Skeletal muscle satellite cell (primary cell): ENCODE measurements at regions not wholly inside any gene's neighbourhood (a gene's known extent, or its start where the extent isn't known, plus 50 kb on each side); places are given as distances from the start of the nearest gene placed in this dataset.
A peak's percentile ranks its signal among the peaks of the same experiment; 100 is the strongest.
"Not testable (repeated sequence)": the region's sequence is repeated elsewhere in the genome, so short reads cannot be mapped to it uniquely, and the experiment has no call there.

Experiments used
- H3K27me3 ChIP-seq: 2 replicates; pipeline ENCODE4 v1.7.0; 2013; ENCODE audit warnings: low read length; ENCODE audit not compliant: control insufficient read depth, insufficient read depth
- H3K36me3 ChIP-seq: 2 replicates; pipeline ENCODE4 v1.7.0; 2013; ENCODE audit warnings: mild to moderate bottlenecking, control low read depth, low read length; ENCODE audit not compliant: insufficient read depth
- H3K4me1 ChIP-seq: 2 replicates; pipeline ENCODE4 v1.7.0; 2013; ENCODE audit warnings: low read length; ENCODE audit not compliant: control insufficient read depth, insufficient read depth
- H3K4me2 ChIP-seq: 2 replicates; pipeline ENCODE4 v1.7.0; 2013; ENCODE audit warnings: mild to moderate bottlenecking, low read length
- H3K4me3 ChIP-seq: 2 replicates; pipeline ENCODE4 v1.7.0; 2013; ENCODE audit warnings: low read length
- H3K9ac ChIP-seq: 2 replicates; pipeline ENCODE4 v1.7.0; 2013; ENCODE audit warnings: mild to moderate bottlenecking, low read depth, low read length, moderate library complexity
- H3K9me3 ChIP-seq: replicated peaks from 2 replicates; pipeline ENCODE4 v1.7.0; 2013; ENCODE audit warnings: mild to moderate bottlenecking, control low read depth, low read length

DNA sequence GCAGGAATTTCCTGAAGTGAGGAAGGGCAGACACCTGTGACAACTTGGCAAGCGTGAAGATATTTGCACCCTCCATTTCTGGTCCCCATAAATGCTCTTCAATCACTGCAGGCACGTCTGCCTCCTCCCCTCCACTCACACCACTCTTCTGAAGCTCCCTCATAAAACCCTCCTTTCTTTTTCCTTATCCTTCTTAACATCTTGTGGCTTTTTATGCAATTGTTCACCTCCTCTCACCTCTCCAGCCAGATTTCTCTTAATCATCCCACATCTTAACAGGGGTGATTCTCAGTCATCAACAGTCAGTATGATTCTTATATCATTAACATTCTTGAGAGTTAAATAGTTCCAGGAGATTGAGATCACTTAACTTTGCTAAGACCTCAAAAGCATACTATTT lies 277.4 kb downstream of the SPRY1 start:
- no peak overlapping the region for H3K4me2 ChIP-seq
- H3K27me3 ChIP-seq = no peaks in the 10 kb centered on the region
- no peaks in the 10 kb centered on the region for H3K36me3 ChIP-seq
- H3K9ac ChIP-seq = no peak overlapping the region
- peaks cover 13% of the 10 kb centered on the region for H3K4me1 ChIP-seq
- no peaks in the 10 kb centered on the region for H3K9me3 ChIP-seq
- no peak overlapping the region for H3K4me3 ChIP-seq

- Histone ChIP-seq H3K4me2 (no peak overlapping the region), H3K4me1 (peaks cover 13% of the 10 kb centered on the region), H3K4me3 (no peak overlapping the region), H3K27me3 (no peaks in the 10 kb centered on the region), H3K36me3 (no peaks in the 10 kb centered on the region), H3K9me3 (no peaks in the 10 kb centered on the region), H3K9ac (no peak overlapping the region)
These were observed 278.3 kb downstream of the SPRY1 start for GRCh38 chr4:123674762-123675465.

GRCh38 chr4:123675567-123675966 lies 279.0 kb downstream of the SPRY1 start:
- no peaks in the 10 kb centered on the region for H3K36me3 ChIP-seq
- peaks cover 13% of the 10 kb centered on the region for H3K4me1 ChIP-seq
- no peaks in the 10 kb centered on the region for H3K27me3 ChIP-seq
- no peak overlapping the region for H3K9ac ChIP-seq
- H3K4me2 ChIP-seq = no peak overlapping the region
- H3K9me3 ChIP-seq = no peaks in the 10 kb centered on the region
- no peak overlapping the region for H3K4me3 ChIP-seq

GRCh38 chr4:123676071-123676889 lies 279.7 kb downstream of the SPRY1 start:
- H3K4me2 ChIP-seq = no peak overlapping the region
- H3K9me3 ChIP-seq = no peaks in the 10 kb centered on the region
- H3K4me1 ChIP-seq = peaks cover 13% of the 10 kb centered on the region
- no peak overlapping the region for H3K4me3 ChIP-seq
- H3K27me3 ChIP-seq = no peaks in the 10 kb centered on the region
- no peaks in the 10 kb centered on the region for H3K36me3 ChIP-seq
- no peak overlapping the region for H3K9ac ChIP-seq

GRCh38 chr4:123676890-123677229 lies 280.3 kb downstream of the SPRY1 start:
- H3K4me2 ChIP-seq = no peak overlapping the region
- H3K9ac ChIP-seq = no peak overlapping the region
- H3K4me1 ChIP-seq = peaks cover 13% of the 10 kb centered on the region
- no peak overlapping the region for H3K4me3 ChIP-seq
- no peaks in the 10 kb centered on the region for H3K9me3 ChIP-seq
- H3K36me3 ChIP-seq = no peaks in the 10 kb centered on the region
- no peaks in the 10 kb centered on the region for H3K27me3 ChIP-seq

DNA sequence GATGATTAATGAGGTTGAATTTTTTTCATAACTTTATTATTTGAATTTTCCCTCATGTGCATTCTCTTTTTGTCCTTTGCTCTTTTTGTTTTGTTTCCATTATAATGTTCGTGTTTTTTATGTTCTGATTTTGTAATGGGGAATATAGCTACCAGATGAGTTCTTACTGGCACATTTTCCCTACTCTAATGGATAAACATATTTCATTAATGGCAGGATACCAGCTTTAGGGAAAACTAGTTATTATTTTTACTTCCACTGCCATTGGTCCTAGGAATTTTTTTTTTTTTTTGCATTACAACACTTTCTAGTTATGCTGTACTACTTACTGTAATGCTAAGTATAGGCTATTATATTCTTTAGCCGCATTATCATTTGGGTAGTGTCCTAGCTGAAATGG lies 286.3 kb downstream of the SPRY1 start:
- no peak overlapping the region for H3K4me3 ChIP-seq
- H3K36me3 ChIP-seq = no peaks in the 10 kb centered on the region
- no peaks in the 10 kb centered on the region for H3K9me3 ChIP-seq
- H3K4me1 ChIP-seq = no peaks in the 10 kb centered on the region
- no peak overlapping the region for H3K9ac ChIP-seq
- no peak overlapping the region for H3K4me2 ChIP-seq
- no peaks in the 10 kb centered on the region for H3K27me3 ChIP-seq

GRCh38 chr4:123684937-123685336 lies 288.3 kb downstream of the SPRY1 start:
- H3K9ac ChIP-seq, H3K4me3 ChIP-seq, H3K4me1 ChIP-seq, H3K36me3 ChIP-seq, H3K9me3 ChIP-seq, H3K4me2 ChIP-seq, H3K27me3 ChIP-seq: not testable (repeated sequence)

DNA sequence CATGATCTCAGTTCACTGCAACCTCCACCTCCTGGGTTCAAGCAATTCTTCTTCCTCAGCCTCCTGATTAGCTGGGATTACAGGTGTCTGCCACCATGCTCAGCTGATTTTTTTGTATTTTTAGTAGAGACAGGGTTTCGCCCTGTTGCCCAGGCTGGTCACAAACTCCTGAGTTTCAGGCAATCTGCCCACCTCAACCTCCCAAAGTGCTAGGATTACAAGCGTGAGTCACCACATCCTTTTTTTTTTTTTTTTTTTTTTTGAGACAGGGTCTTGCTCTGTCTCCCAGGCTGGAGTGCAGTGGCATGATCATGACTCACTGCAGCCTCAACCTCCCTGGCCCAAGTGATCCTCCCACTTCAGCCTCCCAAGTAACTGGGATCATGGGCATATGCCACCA lies 298.9 kb downstream of the SPRY1 start:
- not testable (repeated sequence) for H3K4me2 ChIP-seq, H3K9me3 ChIP-seq, H3K36me3 ChIP-seq, H3K9ac ChIP-seq, H3K4me3 ChIP-seq, H3K27me3 ChIP-seq
- H3K4me1 ChIP-seq = peaks cover 11% of the 10 kb centered on the region

DNA sequence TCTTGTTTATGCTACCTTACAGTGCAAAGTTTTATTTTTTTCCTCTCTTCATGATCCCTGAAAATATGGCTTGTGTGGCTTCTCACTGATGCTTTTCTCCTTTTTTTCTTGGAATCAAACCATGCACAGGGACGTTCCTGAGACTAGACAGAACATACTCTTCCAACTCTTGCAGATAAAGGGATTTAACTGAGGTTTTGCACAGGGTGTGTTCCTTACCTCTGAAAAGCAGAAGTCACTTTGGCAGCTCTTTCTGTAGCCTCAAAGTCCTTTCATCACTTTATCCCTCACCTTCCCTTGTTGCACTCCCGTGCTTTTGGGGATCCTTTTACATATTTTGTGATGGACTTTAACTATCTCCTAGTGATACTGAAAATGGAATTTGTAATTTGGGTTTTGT lies 300.1 kb downstream of the SPRY1 start:
- Histone ChIP-seq H3K9me3 (no peaks in the 10 kb centered on the region), H3K4me2 (no peak overlapping the region), H3K4me1 (peaks cover 22% of the 10 kb centered on the region), H3K27me3 (no peaks in the 10 kb centered on the region), H3K9ac (no peak overlapping the region), H3K4me3 (no peak overlapping the region), H3K36me3 (no peaks in the 10 kb centered on the region)

DNA sequence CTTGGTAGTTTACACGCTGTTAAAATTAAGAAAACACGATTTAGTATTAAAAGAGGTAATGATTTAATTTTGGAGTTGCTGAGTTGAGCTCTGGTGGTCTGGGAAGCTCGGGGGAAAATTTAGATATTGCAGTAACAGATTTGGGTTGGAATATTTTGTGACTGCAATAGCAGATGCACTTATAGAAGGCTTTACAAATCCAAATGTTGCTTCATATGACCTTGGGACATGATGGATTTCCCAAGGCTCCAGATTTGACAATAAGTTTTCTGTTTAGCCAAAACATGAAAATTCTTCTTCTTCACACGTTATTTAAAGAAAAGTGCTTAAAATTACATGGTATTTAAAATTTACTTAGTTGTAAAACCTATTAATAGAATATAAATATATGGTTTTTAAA lies 302.0 kb downstream of the SPRY1 start:
- H3K27me3 ChIP-seq = no peaks in the 10 kb centered on the region
- no peak overlapping the region for H3K4me3 ChIP-seq
- H3K4me2 ChIP-seq = no peak overlapping the region
- H3K36me3 ChIP-seq = no peaks in the 10 kb centered on the region
- H3K9me3 ChIP-seq = no peaks in the 10 kb centered on the region
- H3K4me1 ChIP-seq = peaks cover 22% of the 10 kb centered on the region
- no peak overlapping the region for H3K9ac ChIP-seq

DNA sequence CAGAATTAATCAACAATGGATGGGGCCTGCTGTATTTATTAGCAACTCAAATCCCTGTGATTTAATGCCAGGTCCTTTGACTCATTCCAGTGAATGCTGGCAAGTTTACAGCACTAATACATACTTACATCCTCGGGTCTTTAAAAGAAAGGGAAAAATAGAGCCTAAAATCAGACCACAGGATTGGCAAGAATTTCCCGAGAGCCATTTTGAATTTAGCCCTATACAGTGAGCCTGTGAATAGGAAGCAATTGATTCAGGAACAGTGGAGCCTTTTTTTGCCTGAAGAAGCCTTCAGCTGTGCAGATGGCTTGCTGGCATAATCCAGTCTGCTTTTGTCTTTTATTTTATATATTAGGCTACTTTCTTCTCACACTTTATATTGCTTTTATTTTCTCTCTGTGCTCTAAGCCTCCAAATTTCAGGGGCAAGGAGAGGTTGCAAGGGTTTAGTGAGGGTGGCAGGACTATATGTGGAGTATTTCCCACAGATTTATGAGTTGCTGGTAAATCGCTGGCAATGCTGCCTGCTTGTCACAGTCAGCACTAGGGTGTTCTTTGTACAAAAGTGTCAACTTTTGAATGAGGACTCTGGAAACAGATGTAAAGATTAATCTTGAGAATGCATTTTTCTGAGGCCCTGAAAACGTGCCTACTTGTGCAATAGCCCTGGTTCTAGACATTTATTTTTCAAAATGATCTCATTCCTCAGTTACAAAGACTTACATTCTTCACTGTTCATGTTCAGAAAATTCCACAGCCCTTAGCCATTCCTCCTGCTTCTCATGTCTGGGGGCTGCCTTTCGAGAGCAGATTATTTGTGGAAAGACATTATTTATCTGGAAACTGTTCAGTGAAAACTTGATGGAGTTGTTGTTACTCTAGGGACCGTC lies 303.5 kb downstream of the SPRY1 start:
- no peaks in the 10 kb centered on the region for H3K36me3 ChIP-seq
- peak overlapping the region; percentile 24 for H3K4me3 ChIP-seq
- H3K9ac ChIP-seq = peak overlapping the region; percentile 82
- no peaks in the 10 kb centered on the region for H3K9me3 ChIP-seq
- peak overlapping the region; percentile 61 for H3K4me2 ChIP-seq
- no peaks in the 10 kb centered on the region for H3K27me3 ChIP-seq
- peaks cover 22% of the 10 kb centered on the region for H3K4me1 ChIP-seq
